ENCODE measurements at regions not wholly inside any gene's neighbourhood (a gene's known extent, or its start where the extent isn't known, plus 50 kb on each side); places are given as distances from the start of the nearest gene placed in this dataset.

GRCh38 chr6:85081102-85081501, 316.7 kb upstream of the TBX18 start:
- TF ChIP-seq, protein P1, sequence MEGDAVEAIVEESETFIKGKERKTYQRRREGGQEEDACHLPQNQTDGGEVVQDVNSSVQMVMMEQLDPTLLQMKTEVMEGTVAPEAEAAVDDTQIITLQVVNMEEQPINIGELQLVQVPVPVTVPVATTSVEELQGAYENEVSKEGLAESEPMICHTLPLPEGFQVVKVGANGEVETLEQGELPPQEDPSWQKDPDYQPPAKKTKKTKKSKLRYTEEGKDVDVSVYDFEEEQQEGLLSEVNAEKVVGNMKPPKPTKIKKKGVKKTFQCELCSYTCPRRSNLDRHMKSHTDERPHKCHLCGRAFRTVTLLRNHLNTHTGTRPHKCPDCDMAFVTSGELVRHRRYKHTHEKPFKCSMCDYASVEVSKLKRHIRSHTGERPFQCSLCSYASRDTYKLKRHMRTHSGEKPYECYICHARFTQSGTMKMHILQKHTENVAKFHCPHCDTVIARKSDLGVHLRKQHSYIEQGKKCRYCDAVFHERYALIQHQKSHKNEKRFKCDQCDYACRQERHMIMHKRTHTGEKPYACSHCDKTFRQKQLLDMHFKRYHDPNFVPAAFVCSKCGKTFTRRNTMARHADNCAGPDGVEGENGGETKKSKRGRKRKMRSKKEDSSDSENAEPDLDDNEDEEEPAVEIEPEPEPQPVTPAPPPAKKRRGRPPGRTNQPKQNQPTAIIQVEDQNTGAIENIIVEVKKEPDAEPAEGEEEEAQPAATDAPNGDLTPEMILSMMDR (IDR thresholded peaks at IDR 0.05; ENCODE audit: low read depth, low read length, poor library complexity, severe bottlenecking) = no peak
- no peak for TF ChIP-seq EZH2phosphoT487 (IDR thresholded peaks at IDR 0.05; ENCODE audit: borderline replicate concordance, low read length)

All from DOHH2 (cell line).